ENCODE measurements at regions not wholly inside any gene's neighbourhood (a gene's known extent, or its start where the extent isn't known, plus 50 kb on each side); places are given as distances from the start of the nearest gene placed in this dataset.

- Histone ChIP-seq H3K4me3 (ENCODE audit: extremely low read depth, insufficient read depth, low read length, poor library complexity, severe bottlenecking) (no peak overlapping the region), H3K4me1 (ENCODE audit: control insufficient read depth, insufficient read depth, low read length, poor library complexity, severe bottlenecking) (peaks cover 16% of the 10 kb centered on the region), H3K36me3 (ENCODE audit: control insufficient read depth, insufficient read depth, low read length) (no peaks in the 10 kb centered on the region), H3K27ac (ENCODE audit: low read depth, low read length, severe bottlenecking) (peak overlapping the region; percentile 19), H3K9me3 (ENCODE audit: control insufficient read depth, low read length) (no peaks in the 10 kb centered on the region)
- WGBS, 2 experiments (ENCODE audit: insufficient coverage in 2 of 2) = 100% methylated on average over 1 to 2 of the region's 6 CpGs
These were observed 91.3 kb upstream of the FAM171A1 start for GRCh38 chr10:15462253-15462897.

DNA sequence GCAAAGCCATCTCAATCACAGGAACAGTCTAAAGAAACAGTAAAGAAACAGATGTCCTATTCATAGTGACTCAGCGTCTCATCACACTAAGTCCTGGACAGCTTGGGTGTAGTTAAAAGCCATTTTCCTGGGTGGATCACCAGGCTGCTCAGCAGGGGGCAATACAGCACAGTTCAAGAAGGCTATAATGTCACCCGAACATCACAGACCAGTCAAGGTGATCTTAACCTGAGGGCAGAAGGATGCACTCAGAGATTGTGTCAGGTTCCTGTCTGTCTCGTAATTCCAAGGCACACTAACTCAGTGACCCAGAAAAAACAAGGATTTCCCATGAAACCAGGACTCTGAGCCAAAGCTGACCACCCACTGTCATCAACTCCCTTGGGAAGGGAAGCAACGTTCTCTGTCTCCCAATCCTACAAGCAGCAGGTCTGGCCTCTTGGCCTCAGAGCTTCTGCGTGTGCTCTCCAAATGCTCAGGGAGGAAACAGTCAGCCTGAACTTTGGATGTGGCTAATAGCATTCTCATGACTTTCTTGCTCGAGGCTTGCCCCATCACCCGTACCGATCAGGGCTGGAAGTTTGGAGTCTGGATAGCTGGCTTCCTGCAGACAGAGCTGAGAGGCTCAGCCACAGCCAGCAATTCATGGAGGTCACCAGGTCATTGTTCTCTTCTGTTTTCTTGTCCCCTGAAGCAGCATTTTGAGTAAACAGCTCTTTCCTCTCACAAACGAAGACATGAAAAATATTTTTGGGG is 90.4 kb upstream of the FAM171A1 start:
- Histone ChIP-seq H3K4me3 (ENCODE audit: extremely low read depth, insufficient read depth, low read length, poor library complexity, severe bottlenecking) (no peak overlapping the region), H3K27ac (ENCODE audit: low read depth, low read length, severe bottlenecking) (peak overlapping the region; percentile 59), H3K36me3 (ENCODE audit: control insufficient read depth, insufficient read depth, low read length) (no peaks in the 10 kb centered on the region), H3K9me3 (ENCODE audit: control insufficient read depth, low read length) (no peaks in the 10 kb centered on the region), H3K4me1 (ENCODE audit: control insufficient read depth, insufficient read depth, low read length, poor library complexity, severe bottlenecking) (peaks cover 16% of the 10 kb centered on the region)
- WGBS, 2 experiments (ENCODE audit: insufficient coverage in 2 of 2) = 80 to 88% methylated on average over 8 of the region's 9 CpGs

DNA sequence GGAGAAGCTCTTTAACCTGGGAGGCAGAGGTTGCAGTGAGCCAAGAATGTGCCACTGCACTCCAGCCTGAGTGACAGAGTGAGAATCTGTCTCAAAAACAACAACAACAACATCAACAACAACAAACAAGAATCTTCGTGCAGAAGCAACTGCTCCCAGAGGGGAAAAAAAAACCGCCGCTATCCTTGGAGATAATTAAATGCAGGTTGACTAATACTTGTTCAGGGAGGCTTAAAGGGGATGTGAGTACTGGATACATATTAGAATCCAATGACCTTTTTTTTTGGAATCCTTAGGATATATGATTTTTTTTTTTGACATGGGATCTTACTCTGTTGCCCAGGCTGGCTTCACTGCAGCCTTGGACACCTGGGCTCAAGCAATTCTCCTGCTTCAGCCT is 89.6 kb upstream of the FAM171A1 start:
- Histone ChIP-seq H3K4me1 (ENCODE audit: control insufficient read depth, insufficient read depth, low read length, poor library complexity, severe bottlenecking) (peaks cover 16% of the 10 kb centered on the region), H3K9me3 (ENCODE audit: control insufficient read depth, low read length) (no peaks in the 10 kb centered on the region), H3K4me3 (ENCODE audit: extremely low read depth, insufficient read depth, low read length, poor library complexity, severe bottlenecking) (no peak overlapping the region), H3K27ac (ENCODE audit: low read depth, low read length, severe bottlenecking) (no peak overlapping the region), H3K36me3 (ENCODE audit: control insufficient read depth, insufficient read depth, low read length) (no peaks in the 10 kb centered on the region)
- WGBS, 2 experiments (ENCODE audit: insufficient coverage in 2 of 2) = 100% methylated on average over 2 of the region's 3 CpGs; no CpG with 5 or more reads in 1 of the 2 experiments

GRCh38 chr10:15459218-15459617 is 88.1 kb upstream of the FAM171A1 start:
- H3K27ac ChIP-seq (ENCODE audit: low read depth, low read length, severe bottlenecking) = no peak overlapping the region
- no peak overlapping the region for H3K4me3 ChIP-seq (ENCODE audit: extremely low read depth, insufficient read depth, low read length, poor library complexity, severe bottlenecking)
- no peaks in the 10 kb centered on the region for H3K36me3 ChIP-seq (ENCODE audit: control insufficient read depth, insufficient read depth, low read length)
- no peaks in the 10 kb centered on the region for H3K9me3 ChIP-seq (ENCODE audit: control insufficient read depth, low read length)
- WGBS, 2 experiments (ENCODE audit: insufficient coverage in 2 of 2) = no CpG with 5 or more reads among the region's 1 CpG
- H3K4me1 ChIP-seq (ENCODE audit: control insufficient read depth, insufficient read depth, low read length, poor library complexity, severe bottlenecking) = peaks cover 9% of the 10 kb centered on the region

DNA sequence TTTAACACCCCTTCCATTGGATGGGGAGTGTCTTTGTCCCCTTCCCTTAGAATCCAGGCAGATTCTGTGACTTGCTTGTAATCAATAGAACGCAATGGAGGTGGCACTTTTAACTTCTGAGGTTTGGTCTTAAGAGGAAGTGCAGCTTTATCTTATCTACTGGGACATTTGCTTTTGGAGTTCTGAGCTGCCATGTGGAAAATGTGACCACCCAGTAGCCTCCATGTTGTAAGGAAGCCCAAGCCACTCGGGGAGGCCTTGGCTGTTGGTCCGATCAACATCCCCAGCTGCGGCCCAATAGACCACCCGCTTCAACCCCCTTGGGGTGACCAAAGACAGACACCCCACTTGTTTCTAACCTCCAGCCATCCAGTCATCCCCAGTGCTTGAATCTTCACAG is 86.3 kb upstream of the FAM171A1 start:
- H3K27ac ChIP-seq (ENCODE audit: low read depth, low read length, severe bottlenecking) = no peak overlapping the region
- H3K36me3 ChIP-seq (ENCODE audit: control insufficient read depth, insufficient read depth, low read length) = no peaks in the 10 kb centered on the region
- H3K4me1 ChIP-seq (ENCODE audit: control insufficient read depth, insufficient read depth, low read length, poor library complexity, severe bottlenecking) = peaks cover 9% of the 10 kb centered on the region
- 90% methylated on average over 4 to 5 of the region's 5 CpGs for WGBS, 2 experiments (ENCODE audit: insufficient coverage in 2 of 2)
- no peak overlapping the region for H3K4me3 ChIP-seq (ENCODE audit: extremely low read depth, insufficient read depth, low read length, poor library complexity, severe bottlenecking)
- no peaks in the 10 kb centered on the region for H3K9me3 ChIP-seq (ENCODE audit: control insufficient read depth, low read length)

DNA sequence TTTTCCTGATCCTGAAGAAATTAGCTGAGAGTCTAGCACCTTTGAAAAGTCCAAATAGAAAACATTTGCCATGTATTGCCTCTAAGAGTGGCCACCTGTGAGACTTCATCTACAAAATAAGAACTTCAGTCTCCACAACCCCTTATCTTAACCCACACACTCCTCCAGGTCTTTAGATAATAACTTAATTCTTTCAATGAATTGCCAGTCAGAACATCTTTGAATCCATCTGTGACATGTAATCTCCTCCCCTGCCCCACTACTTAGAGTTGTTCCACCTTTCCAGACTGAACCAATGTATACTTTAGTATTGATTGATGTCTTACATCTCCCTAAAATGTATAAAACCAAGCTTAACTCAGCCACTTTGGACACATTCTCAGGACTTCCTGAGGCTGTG is 84.4 kb upstream of the FAM171A1 start:
- H3K9me3 ChIP-seq (ENCODE audit: control insufficient read depth, low read length) = no peaks in the 10 kb centered on the region
- H3K36me3 ChIP-seq (ENCODE audit: control insufficient read depth, insufficient read depth, low read length) = no peaks in the 10 kb centered on the region
- no peak overlapping the region for H3K4me3 ChIP-seq (ENCODE audit: extremely low read depth, insufficient read depth, low read length, poor library complexity, severe bottlenecking)
- no peaks in the 10 kb centered on the region for H3K4me1 ChIP-seq (ENCODE audit: control insufficient read depth, insufficient read depth, low read length, poor library complexity, severe bottlenecking)
- H3K27ac ChIP-seq (ENCODE audit: low read depth, low read length, severe bottlenecking) = no peak overlapping the region

DNA sequence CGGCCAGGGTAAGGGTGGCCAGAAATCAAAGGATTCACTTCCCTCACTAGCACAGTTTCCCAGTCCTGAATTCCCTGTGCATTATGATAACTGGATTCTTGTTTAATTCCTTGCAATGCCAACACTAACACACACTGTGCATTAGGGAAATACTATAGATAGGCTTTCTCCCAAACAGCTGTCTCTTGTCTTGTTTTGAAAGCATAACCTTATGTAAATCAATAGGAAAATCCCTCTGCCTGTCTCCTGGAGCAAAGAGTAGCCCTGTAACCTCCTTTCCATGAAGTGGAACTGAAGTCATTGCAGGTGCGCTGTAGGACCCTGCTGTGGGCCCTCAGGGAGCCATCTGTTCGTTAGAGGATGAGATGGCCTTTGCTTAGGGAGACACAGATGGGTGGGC is 82.8 kb upstream of the FAM171A1 start:
- 93 to 100% methylated on average over 3 of the region's 3 CpGs for WGBS, 2 experiments (ENCODE audit: insufficient coverage in 2 of 2)
- Histone ChIP-seq H3K27ac (ENCODE audit: low read depth, low read length, severe bottlenecking) (no peak overlapping the region), H3K4me1 (ENCODE audit: control insufficient read depth, insufficient read depth, low read length, poor library complexity, severe bottlenecking) (no peaks in the 10 kb centered on the region), H3K4me3 (ENCODE audit: extremely low read depth, insufficient read depth, low read length, poor library complexity, severe bottlenecking) (no peak overlapping the region), H3K9me3 (ENCODE audit: control insufficient read depth, low read length) (no peaks in the 10 kb centered on the region), H3K36me3 (ENCODE audit: control insufficient read depth, insufficient read depth, low read length) (no peaks in the 10 kb centered on the region)

- Histone ChIP-seq H3K4me3 (ENCODE audit: extremely low read depth, insufficient read depth, low read length, poor library complexity, severe bottlenecking) (no peak overlapping the region), H3K27ac (ENCODE audit: low read depth, low read length, severe bottlenecking) (no peak overlapping the region), H3K9me3 (ENCODE audit: control insufficient read depth, low read length) (no peaks in the 10 kb centered on the region), H3K4me1 (ENCODE audit: control insufficient read depth, insufficient read depth, low read length, poor library complexity, severe bottlenecking) (no peaks in the 10 kb centered on the region), H3K36me3 (ENCODE audit: control insufficient read depth, insufficient read depth, low read length) (no peaks in the 10 kb centered on the region)
- WGBS, 2 experiments (ENCODE audit: insufficient coverage in 2 of 2) = 89 to 92% methylated on average over 4 to 5 of the region's 5 CpGs
These were observed 82.4 kb upstream of the FAM171A1 start for GRCh38 chr10:15453457-15453856.

- Histone ChIP-seq H3K4me1 (ENCODE audit: control insufficient read depth, insufficient read depth, low read length, poor library complexity, severe bottlenecking) (no peaks in the 10 kb centered on the region), H3K36me3 (ENCODE audit: control insufficient read depth, insufficient read depth, low read length) (no peaks in the 10 kb centered on the region), H3K27ac (ENCODE audit: low read depth, low read length, severe bottlenecking) (no peak overlapping the region), H3K4me3 (ENCODE audit: extremely low read depth, insufficient read depth, low read length, poor library complexity, severe bottlenecking) (no peak overlapping the region), H3K9me3 (ENCODE audit: control insufficient read depth, low read length) (no peaks in the 10 kb centered on the region)
- WGBS, 2 experiments (ENCODE audit: insufficient coverage in 2 of 2) = 94 to 96% methylated on average over 2 to 3 of the region's 5 CpGs
These were observed 81.5 kb upstream of the FAM171A1 start for GRCh38 chr10:15452545-15452944.

GRCh38 chr10:15451137-15452094 is 80.3 kb upstream of the FAM171A1 start:
- WGBS, 2 experiments (ENCODE audit: insufficient coverage in 2 of 2) = 66 to 90% methylated on average over 2 to 4 of the region's 5 CpGs
- H3K36me3 ChIP-seq (ENCODE audit: control insufficient read depth, insufficient read depth, low read length) = no peaks in the 10 kb centered on the region
- no peak overlapping the region for H3K4me3 ChIP-seq (ENCODE audit: extremely low read depth, insufficient read depth, low read length, poor library complexity, severe bottlenecking)
- H3K4me1 ChIP-seq (ENCODE audit: control insufficient read depth, insufficient read depth, low read length, poor library complexity, severe bottlenecking) = no peaks in the 10 kb centered on the region
- no peaks in the 10 kb centered on the region for H3K9me3 ChIP-seq (ENCODE audit: control insufficient read depth, low read length)
- peak overlapping the region; percentile 32 for H3K27ac ChIP-seq (ENCODE audit: low read depth, low read length, severe bottlenecking)

Data from mesodermal cell (in vitro differentiated cells).